Kidney capillary endothelial cell (primary cell): ENCODE measurements at regions not wholly inside any gene's neighbourhood (a gene's known extent, or its start where the extent isn't known, plus 50 kb on each side); places are given as distances from the start of the nearest gene placed in this dataset.

ENCODE experiments used
- DNase-seq: peaks from one replicate; pipeline ENCODE4 v3.0.0-alpha.2; 2018; ENCODE audit warnings: low spot score

DNA sequence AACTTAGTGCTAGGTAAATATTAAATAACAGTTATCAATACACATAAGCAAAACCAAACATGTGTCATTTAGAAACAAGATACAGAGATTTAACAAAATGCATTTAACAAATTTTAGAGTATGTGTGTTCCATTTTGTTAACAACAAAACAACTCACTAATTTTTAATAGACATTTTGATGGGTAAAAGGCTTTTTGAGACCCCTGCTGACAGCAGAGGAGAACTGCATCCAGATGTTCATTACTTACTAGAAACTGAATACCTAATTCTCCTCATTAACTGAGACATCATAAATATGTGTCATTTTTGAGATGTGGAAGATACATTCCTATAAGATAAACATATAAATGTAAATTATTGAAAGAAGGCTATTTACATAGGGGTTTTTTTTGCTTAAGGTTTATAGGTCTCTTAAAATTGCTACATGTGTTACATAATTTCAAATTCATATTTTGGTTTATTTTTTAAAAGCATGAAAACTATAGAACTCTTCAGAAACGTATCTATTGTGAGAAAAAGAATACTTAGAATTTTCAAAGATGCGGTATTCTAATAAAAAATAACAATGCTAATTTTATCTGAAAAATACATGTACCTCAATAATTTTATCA lies 1009.8 kb downstream of the TUSC7 start:
- peak; percentile 45 for DNase-seq

DNA sequence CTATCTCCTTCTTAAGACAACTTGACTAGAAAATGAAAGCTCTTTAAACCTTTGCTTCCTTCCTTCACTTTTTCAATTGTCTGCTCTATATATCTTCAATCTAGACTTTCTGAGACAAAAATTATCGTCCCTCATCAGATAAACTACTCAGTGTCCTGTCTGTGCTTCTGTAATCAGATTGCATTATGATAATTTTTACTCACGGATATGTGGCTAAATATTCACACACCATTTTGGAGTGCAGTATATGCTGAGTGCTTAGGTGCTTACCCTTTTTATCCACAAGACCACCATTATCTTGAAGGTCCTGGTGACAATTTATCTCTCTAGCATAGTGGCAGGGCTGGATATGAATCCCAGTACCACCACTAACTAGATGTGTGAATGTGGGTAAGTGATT lies 1012.3 kb downstream of the TUSC7 start:
- no peak for DNase-seq

DNA sequence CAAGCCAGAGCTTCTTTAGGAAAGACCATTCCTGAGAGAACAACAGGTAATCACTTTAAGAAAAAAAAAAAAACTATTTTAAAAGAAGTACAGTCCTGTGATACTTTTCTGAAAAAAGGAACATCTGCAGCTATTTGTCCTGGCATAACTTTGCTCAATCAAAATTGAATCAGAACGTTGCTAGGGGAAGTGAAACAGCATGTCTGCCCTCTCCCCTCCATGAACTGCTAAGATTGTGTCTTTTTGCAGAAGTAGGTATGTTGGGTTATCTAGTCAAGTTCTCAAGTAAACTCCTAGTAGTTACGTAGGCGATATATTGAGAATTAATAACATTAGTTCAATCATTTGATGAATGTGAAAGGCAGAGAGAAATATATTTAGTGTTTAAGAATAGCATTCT lies 1013.3 kb downstream of the TUSC7 start:
- DNase-seq, result no peak

DNA sequence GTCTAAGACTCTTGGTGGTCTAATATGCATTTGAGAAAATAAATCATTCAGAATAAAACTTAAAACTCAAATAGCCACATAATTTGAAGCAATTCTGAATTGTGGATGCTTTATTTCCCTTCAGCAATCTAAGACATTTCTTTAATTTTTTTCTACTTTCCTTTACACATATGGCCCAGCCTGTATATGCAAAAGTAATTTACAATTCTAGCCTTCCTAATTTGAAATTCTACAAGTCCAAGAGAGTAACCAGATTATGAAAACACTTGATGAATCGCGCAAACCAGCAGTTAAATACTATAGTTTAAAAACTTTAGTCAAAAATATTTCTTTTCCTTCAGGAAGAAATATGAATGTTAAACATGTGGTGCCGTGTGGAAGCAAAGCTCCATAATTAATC lies 1014.2 kb downstream of the TUSC7 start:
- no peak for DNase-seq

DNA sequence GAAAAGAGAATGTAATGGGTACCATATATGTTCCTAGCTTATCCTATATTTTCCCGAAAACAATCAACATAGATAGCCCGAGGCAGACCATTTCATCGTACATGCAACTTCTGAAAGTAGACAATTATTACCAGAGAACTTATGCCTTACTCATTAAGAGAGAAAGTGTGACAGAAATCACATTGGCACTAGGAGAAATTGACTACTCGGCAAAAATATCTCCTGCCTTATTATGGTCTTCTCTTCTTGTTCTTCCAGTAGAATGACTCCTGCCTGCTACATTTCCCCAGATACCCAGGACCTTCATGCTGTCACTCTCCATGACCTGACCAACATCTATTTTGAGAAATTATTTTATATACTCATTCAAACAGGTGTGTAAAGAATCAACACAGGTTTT lies 1015.7 kb downstream of the TUSC7 start:
- no peak for DNase-seq

DNA sequence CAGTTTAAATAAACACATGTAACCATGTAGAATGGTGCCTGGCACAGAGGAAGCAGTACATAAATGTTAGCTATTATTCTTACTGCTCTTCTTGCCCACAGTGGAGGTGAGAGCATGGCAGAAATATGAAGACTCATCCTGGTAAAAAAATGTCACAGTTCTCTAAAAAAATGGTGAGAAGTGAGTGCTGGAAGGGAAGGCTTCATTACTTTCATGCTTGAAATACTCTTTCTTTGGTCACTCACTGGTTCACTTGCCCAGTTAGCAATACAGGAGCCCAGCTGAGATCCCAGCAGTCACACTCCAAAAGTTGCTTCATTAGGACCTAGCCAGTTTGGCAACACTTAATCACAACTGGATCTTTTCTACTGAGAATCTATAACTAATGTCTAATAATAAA lies 1017.2 kb downstream of the TUSC7 start:
- no peak for DNase-seq

DNA sequence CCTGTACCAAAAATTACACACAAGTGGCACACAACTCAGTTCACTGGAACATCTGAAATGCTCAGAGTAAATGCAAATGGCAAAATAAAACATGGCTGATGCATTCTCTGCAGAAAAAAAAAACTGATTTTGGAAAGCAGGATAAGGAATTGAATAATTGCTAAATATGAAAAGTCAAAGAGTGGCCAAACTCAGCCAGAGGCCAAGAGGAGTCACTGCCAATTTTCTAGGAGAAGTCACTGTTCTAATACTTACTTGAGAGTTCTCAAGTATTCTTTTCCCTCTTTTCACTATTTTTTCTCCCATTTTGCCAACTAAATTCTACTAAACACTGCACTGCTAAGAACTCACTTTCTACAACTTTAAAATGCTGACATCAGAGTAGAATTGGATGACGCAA lies 1018.6 kb downstream of the TUSC7 start:
- DNase-seq, result no peak

DNA sequence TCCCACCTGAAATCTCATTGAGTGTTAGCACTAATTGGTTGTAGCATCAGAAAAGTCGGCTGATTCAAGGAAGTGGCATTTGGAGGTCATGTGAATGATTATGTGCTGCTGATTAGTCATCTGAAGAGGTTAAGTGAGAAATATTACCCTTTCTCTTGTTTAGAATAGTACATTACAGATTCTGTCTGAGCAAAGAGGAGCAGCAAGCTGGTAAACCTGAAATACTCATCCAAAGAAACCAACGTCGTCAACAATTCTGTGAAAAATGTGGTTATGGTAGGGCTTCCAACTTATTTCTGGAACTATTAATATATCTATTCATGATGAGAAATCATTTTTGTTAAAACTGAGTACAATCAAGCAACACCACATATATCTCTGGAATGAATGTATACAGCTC lies 1024.9 kb downstream of the TUSC7 start:
- no peak for DNase-seq

DNA sequence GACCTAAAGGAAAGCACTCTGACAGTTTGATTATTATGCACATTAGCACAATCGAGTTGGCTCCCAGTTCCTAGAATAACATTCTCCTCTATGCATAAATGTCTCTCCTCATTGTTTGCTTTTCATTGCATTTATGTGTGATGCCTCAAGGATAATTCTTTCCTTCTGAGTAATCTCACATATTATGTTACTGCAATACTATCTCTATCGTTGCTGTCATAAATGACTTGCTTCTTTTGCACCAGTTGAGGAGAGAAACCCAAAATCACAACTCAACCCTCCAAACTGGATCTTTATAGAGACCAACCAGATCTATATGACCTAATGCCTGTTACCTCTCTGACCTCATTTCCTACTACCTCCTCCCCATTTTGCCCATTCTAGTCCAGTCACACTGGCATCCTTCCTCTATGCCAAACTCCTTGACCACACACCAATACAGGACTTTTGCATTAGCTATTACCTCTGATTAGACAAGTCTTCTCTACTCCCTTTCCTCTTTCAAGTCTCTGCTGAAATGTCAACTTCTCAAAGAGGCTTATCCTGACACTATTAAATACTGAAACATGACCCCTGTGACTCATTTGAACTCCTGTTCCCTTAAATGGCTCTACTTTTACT lies 1026.0 kb downstream of the TUSC7 start:
- DNase-seq, result no peak

DNA sequence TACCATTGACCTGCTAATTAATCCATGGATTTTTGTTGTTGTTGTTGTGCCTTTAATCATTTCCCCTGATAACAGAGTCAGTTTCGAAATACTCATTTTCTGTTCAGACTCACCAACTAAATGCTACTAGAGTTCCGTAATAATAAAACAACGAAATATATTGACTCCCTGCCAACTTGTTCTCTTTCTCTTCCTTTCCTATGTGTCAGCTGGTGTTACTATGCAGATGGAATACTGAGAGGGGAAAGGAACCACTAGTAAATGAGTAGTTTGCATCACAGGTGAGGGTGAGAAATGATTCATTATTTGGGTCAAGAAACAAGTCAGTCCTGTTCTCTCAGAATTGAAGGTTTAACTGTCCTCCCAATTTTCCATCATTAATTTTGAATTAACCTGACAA lies 1027.3 kb downstream of the TUSC7 start:
- DNase-seq, result no peak

DNA sequence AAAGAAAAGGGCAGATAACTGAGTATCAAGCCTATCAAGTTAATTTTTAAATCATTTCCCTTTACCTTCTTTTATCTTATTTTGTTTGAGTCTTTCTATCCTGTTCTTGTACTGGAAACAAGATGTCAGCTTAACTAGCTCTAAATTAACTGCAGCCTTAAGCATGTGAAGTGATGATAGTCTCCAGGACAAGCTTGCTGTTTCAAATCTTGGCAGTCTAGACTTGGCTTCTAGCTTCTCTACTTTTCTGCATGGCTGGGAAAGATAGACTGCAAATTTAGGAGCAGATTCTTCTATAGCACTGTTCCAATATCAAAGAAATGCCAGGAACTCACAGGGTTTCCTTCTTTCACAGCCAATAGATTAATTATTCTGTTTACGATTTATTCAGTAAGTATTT lies 1034.4 kb downstream of the TUSC7 start:
- DNase-seq, result no peak

DNA sequence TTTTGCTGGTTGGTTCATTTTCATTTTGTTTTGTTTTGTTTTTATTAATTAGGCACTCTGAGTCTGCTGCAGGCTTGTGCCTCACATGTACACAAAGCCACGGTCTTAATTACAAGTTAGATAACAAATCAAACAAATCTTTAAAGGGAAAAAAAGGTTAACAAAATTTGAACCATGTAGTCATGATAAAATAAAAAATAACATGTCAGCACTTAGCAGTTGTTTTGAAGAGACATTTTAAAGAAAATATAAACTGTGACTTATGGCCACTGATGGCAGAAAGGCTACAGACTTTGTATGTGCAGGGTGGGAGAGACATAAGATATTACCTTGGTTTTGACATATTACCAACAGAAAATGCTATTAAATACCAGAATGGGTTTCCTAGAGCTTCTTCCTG lies 1035.4 kb downstream of the TUSC7 start:
- no peak for DNase-seq

DNA sequence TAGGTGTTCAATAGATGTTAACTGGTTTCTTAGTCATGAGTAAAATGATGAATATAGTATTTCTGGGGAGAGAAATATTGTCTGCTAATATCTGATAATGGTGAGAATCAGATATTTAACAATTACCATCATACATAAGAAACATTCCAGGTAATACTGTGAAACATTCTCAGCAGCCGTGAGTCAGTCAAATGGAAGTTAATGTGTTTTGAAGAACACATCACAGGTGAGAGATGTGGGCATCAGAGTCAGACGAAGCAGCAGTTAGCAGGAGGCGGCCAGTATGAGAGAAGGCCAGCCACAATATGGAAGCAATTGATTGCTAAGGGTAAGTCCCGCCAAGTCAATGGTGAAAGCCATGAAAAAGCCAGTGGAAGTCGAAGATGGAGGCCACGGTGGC lies 1035.9 kb downstream of the TUSC7 start:
- DNase-seq, result no peak

DNA sequence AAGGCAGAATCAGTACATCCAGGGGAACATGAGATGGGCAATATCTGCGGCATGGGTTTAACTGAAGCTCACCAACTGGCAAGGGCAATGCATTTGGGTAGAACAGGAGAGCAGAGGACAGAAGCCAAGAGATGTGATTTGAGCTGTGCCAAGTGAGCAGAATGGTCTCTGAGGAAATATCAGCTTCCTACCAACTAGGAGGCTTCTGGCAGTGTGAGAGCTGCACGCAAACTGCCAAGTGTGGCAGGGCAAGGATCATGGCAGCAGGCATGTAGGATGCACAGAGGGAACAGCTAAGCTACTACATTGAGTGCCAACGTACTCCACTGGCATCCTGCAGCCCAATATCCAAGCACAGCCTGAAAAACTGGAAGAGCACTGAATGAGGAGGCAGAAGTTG lies 1036.5 kb downstream of the TUSC7 start:
- DNase-seq, result no peak

DNA sequence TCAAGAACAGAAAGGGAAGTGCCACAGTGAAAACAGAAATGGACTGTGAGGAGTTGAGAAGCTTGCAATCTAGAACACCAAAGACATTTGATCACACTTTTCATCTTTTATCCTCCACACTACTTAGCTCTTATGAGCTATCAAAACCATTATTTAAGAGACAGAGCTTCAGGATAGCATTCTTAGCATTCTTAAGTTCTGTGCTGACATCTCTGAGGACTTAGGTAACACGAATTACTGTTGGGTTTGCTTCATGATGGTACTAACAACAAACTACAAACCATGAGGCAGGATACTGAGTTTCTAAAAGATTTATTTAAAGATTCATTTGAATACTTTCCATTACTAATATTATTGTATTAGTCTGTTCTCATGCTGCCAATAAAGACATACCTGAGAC lies 1038.6 kb downstream of the TUSC7 start:
- DNase-seq, result no peak

DNA sequence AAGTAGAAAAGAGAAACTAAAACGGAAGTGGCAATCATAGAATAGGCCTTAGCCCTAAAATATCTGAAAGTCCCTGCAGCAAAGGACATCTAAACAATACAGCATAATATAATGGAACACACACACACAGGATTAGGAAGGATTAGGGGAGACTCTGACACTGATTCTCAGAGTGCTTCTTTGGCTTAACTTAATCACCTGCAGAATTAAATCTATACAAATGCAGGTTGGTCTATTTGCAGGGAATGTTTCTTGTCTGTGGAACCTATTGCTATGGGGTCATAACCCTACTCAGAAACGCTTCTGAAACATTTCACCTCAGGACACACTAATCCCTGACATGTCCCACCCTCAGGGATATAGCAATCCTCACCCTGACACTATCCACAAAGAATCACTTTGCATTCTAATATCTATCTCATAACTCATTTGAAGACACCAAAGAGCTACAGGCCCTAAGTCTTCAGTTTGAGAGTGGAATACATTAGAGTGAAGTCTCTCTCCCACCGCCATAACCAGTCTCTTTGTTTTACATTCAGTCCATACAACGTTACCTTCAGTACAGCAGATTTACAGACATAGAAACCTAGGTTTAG lies 1041.2 kb downstream of the TUSC7 start:
- DNase-seq, result no peak

DNA sequence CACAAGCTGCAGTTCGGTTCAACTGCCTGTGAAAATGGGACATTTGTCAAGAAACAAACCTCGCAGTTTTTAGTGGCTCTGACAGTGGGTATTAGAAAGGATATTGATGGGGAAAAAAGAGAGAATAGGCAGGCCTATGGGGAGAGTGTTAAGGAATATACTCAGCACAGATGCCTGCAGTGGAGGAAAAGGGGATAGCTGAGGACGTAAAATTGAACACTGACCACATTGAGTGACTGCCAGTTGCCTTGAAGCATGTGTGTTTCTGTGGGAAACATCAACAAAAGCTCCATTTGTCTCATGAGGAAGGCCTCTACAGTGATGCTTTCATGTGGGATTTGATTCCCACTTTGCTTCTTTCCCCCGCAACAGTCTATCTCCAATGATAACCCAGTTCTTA lies 1042.1 kb downstream of the TUSC7 start:
- no peak for DNase-seq

DNA sequence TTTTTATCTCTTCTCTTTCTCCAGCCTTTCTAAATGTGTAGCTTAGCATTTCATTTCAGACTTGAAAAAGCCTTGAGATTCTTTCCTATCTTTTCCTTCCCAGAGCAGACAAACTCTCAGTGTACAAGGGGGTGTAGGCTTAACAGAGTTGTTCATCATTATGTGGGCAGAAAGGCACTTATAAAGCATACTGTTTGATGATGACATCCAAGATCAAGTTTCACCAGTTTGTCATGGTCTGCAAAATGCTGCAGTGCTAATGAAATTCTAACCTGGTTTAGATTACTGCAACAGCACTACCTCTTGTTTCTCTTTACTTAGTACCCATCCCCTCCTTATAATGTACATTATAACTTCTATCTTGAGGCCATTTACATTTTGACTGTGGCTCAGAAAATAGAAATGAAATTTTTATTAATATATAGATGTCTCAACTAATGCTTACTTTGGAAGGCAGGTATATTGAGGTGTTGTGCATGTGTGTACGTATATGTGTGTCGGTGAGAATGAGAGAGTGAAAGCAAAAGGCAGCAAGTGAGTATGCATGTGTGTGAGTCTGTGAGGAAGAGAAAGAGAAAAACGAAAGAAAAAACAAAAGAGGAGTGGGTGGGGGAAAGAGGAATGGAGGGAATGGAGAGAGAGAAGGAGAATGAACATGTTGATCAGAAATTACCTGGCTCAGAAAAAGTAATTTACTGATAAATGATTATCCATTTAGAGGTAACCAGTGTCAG lies 1043.6 kb downstream of the TUSC7 start:
- DNase-seq, result no peak

DNA sequence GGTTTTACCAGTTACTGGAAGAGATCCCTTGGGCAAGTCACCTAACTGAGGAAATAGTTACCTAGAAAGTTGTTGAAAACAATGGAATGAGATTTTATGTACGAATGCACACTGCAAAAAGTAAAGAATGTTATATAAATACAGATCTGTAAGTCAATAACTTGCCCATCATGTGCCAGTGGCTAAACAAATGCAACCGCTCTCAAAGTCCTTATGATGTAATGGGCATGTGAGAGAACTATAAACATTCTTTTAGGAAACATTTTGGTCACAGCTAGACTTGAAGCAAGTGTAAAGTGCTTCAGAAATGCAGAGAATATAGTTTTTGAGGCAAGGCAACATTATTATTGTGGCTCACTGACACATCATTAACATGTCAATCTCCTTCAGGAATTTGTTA lies 1044.5 kb downstream of the TUSC7 start:
- DNase-seq, result no peak

DNA sequence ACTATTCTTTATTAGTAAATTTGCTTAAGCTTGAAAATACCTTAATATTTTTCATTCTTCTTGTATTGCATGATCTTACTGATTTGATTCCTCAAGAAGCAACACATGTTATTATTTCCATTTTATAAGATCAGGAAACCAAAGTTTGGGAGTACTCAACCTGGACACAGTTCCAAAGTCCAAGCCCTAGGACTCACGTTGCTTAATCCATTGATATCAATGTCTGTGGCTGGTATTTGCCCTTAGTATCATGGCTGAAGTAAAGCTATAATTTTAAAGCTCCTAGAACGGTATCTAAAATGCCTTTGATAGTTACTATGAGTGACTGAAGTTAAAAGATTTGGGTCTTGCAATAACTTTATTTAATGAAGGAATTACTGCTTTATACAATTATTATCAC lies 1045.3 kb downstream of the TUSC7 start:
- DNase-seq, result no peak

DNA sequence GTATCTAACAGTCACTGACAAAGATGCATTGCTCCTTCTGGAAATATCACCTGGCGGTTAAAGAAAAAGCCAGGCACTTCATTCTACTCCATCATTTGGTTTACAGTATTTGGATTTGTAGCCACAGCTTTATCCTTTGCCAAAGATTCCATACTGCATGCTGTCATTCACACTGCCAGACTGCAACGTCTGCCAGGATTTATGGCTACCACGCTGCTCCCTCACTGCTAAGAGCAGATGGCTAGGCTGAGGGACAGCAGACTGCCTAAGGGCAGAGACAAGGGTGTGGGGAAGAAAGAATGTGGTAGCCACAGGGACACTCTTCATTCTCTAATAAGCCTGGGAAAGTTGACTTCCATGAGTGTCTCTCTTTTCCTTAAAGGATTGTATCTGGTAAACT lies 1047.0 kb downstream of the TUSC7 start:
- DNase-seq, result no peak

DNA sequence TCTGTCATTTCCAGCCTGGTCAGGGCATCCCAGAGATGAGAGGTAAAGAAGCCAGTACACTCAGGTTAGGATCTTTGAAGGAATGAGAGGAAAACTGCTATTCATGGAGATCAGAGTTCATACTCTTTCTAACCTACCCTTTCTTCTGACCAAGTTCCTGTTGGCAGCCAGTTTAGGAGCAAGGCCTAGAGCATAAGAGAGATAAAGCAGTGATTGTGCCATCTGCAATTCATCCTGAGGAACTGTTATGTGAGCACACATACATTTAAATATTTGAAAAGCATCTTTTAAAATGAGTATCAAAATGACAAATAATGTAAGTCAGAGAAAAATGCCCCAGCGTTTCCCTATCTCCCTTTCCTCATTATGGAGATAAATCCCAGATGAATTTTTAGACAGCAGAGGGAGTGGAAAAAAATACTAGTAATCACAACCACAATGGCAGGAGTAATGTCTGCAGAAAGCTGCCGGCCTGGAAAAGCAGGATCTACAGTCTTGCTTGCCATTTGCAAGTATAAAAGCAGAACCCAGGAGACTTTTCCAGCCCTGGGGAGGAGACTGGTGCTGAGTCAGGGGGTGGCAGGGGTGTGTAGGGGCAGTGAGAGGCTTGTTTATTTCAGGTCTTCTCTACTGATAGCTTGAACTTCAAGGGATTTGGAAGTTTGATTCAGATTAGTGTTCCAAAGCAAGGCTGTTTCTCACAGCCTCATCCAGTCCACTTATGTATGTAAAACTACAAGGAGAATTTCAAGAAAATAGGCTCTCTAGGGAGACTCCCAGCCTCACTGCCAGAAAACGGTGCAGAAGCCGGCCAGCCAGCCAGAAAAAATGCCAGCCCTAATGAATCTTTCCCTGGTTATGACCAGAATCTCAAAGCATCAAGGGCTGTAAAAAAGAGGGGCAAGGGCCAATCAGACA lies 1052.4 kb downstream of the TUSC7 start:
- no peak for DNase-seq
